Stimulated activated CD4-positive, alpha-beta T cell treated with anti-CD3 and anti-CD28 coated beads, Interleukin-4, amount 100 ng/mL, for 48 hours (primary cell): ENCODE measurements at regions not wholly inside any gene's neighbourhood (a gene's known extent, or its start where the extent isn't known, plus 50 kb on each side); places are given as distances from the start of the nearest gene placed in this dataset.
"Not testable (repeated sequence)": the region's sequence is repeated elsewhere in the genome, so short reads cannot be mapped to it uniquely, and the experiment has no call there.

Source experiments
- DNase-seq, 2 donors: peaks; one replicate each; pipeline ENCODE4 v3.0.0-alpha.2; 2020; ENCODE audit warnings: low read depth in 2 of 2

DNA sequence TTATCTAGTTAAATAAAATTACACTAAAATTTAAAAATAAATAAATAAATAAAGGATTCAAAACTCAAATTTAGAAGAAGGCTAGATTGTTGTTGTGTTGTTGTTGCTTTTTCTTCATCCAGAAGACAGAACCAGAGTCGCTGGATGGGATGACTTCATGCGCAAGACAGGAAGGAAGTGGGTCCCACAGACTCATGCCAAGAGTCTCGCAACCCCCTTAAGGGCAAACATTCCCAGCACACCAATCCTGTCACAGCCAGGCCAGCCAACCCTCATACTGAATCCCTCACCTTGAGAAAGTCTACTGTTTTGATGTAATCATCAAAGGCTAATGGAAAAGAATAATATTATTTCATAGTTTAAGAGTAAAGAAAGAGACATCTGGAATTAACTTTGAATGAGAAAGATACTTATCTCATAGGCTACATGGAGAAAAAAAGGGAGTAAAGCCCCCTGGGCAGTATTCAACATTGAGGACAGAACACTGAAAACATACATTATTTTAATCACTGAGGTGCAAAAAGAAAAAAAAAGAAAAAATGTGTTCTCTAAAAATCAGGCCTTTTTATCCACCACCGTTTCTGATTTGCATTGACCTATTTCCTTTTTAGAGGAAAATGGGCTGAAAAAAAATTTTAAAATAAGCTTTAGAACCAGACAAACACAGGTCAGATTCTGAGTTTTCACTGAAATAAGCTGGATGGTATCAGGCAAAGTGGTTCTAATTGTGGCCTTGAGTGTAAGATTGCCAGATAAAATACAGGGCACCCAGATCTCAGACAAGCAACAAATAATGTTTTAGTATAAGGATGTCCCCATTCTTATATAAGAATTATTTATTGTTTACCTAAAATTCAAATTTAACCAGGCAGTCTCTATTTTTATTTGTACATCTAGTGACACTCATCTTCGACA, 826.5 kb downstream of the TNS3 start:
- DNase-seq: no peak

- no peak for DNase-seq
These were observed 827.7 kb downstream of the TNS3 start for GRCh38 chr7:46754140-46754720.

DNA sequence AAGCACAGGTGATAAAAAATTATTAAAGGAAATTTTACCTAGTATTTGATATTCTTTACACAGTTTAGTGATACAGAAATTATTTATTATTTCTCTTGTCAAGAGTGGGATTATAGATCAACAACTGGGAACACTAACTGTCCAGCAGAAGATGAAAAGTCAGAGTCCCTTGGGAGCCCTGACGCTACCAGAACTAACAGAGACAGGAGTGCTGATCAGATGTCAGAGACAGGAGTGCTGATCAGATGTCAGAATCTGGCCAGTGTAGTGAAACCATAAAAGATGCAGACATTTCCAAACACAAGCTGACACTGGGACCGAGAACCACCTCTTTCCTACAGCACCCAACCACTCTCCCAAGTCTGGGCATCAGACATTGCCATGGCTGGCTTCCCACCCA, 828.2 kb downstream of the TNS3 start:
- DNase-seq: no peak

DNA sequence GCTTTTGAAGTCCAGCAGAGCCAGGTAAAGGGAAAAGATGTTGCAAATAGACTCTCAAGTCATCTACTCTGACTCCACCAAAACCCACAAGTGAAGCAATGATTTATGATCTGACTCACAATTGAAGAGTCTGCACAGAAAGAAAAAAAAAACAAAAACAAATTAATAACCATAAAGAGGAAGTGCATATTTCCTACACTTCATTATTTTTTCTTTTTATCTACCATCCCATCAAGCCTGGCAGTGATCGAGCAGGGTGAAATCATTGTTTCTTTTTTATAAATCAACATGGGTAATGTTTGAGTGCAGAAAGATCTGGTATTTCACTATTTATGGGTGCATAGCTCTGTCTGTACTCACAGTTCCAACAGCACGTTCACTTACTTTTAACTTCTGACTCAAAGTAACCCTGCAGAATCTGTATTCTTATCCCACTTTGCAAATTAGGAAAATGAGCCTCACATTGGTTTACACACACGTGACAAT, 829.0 kb downstream of the TNS3 start:
- no peak for DNase-seq

DNA sequence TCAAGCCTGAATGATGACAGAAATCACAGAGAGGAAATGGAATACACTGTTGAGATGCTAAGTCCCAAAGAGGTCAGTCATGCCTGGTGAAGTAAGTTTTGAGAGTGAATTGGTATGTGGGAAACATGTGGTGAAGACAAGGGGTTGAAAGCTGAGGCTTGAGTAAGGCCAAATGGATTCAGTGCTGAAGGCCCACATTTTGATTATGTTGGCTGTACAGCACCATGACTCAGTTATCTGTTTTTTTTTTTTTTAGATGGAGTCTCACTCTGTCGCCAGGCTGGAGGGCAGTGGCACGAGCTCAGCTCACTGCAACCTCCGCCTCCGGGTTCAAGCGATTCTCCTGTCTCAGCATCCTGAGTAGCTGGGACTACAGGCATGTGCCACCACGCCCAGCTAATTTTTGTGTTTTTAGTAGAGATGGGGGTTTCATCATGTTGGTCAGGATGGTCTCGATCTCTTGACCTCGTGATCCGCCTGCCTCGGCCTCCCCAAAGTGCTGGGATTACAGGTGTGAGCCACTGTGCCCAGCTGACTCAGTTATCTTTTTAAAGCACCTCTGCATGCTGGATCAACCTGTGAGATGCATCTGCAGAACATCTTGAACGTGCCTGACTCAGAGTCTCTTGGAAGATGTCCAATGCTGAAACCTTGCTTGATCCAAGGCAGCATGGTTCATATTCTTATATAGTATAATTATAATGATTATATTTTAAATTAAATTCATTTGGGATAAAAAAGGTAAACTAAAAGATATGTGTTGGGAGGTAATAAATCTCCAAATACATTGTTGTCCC, 829.8 kb downstream of the TNS3 start:
- DNase-seq: not testable (repeated sequence)

DNA sequence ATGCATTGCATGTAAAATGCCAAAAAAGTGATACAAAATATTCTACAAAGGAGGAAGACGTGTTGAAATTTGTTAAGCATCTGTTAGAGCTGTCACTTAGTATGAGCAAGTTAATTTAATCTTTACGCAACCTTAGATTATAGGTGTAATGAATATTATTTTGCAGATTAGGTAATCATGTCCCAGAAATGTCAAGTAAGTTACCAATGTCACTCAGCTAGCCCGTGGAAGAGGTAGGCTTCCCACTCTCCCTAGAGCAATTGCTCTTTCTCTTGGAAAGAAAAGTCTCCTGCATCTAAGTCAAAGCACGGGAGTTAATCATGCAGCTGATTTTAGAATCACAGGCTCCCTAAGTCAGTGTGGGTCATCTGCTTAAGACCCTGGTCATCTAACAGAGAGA, 830.4 kb upstream of the IGFBP3 start:
- DNase-seq: no peak

DNA sequence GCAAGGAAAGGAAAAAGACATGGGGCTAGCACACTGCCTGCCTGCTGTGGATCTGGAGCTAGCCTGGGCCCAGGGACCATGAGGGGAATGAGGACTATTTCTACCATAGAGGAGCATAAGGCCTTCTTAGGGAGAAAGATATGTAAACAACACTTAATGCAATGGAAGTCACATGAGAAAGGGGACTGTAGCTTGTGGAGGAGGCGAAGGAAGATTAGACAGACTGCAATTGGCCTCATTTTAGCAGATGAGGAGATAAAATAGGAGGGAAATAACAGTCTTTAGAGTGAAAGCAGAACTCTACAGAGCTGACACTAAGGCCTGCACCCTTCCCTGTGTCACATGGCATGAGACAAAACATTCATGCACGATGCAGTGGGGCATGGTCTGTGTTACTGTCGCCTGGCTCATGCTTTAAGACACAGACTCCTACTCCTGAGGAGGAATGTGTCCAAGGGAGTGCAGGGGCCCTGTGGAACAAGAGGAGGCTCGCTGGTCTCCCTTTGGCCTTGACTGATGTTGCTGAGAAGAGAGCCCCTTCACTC, 829.3 kb upstream of the IGFBP3 start:
- DNase-seq: no peak

- DNase-seq: no peak
These were observed 827.0 kb upstream of the IGFBP3 start for GRCh38 chr7:46747869-46748576.

- DNase-seq: no peak
These were observed 825.9 kb upstream of the IGFBP3 start for GRCh38 chr7:46746695-46747687.

GRCh38 chr7:46745707-46746090, 824.6 kb upstream of the IGFBP3 start:
- no peak for DNase-seq

DNA sequence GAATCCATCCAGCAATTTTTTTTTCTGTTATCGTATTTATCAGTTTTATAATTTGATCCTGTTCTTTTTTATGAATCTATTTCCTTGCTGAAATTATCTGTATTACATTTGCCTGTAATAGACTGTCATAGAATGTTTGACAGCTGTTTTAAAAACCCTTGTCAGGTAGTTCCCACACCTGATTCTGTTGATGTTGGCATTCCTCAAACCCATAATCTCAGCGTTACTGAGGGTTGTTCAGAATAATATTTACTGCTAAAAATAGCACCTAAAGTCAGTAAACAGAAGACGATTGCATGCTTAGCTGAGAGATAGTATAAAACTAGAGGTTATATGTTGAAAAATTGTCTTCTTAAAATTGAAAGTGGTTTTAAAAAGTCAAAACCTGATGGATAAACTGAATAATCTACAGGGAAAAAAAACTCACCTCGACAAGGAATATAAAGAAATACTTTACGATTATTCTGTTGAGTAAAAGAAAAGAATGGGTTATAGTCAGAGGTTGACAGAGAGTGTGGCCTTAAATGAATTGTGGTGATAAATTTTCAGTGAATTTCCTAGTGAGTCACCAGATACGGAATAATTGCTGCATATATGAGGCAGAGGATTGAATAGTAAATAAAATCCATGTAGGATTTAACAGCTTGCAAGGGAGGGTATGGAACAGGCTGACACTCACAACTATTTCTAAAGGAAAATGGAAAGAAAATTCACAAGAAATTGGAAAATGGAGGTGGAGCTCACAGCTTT, 824.1 kb upstream of the IGFBP3 start:
- no peak for DNase-seq

GRCh38 chr7:46742601-46743000, 821.5 kb upstream of the IGFBP3 start:
- DNase-seq: no peak

DNA sequence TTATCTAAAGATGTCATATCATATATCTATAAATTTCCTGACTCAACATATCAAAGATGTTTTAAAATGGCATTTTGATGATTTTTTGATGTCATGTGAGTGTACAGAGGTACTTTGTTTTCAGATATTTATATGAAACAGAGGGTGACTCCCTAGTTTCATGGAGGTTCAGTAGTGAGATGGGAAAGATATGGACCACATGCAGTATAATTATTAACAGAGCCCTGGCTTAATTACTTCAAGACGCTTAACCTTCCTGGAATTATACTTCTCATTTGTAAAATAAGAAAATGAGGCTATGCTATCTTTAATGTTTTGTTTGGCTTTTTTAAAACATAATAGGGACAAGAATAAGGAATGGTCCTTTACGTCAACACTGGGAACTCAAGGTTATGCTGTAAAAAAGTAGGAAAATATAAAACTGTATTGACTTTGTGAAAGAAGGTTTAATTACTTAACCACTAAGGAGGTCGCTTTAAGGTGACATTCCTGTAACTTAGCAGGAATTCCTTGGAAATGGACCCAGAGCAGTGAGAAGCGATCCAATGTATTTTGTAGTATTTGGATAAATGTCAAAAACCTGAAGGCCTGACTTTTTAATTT, 821.0 kb upstream of the IGFBP3 start:
- no peak for DNase-seq

DNA sequence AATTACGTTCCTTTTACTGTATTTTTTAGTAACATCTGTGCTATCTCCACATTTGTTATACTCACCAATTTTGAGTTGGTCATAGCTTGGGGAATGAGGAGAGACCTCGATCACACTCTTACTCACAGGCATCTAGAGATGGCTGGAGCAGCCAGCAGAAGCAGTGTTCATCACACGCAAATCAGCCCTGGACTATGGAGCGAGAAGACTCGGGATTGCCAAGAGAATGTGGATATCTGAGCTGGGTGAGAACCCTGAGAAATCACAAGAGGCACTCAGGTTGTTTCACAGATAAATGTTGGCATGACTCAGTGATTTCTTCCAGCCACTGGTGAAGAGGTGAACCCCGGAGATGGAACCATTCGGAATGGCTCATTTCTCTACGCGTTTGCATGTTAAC, 820.1 kb upstream of the IGFBP3 start:
- no peak for DNase-seq

DNA sequence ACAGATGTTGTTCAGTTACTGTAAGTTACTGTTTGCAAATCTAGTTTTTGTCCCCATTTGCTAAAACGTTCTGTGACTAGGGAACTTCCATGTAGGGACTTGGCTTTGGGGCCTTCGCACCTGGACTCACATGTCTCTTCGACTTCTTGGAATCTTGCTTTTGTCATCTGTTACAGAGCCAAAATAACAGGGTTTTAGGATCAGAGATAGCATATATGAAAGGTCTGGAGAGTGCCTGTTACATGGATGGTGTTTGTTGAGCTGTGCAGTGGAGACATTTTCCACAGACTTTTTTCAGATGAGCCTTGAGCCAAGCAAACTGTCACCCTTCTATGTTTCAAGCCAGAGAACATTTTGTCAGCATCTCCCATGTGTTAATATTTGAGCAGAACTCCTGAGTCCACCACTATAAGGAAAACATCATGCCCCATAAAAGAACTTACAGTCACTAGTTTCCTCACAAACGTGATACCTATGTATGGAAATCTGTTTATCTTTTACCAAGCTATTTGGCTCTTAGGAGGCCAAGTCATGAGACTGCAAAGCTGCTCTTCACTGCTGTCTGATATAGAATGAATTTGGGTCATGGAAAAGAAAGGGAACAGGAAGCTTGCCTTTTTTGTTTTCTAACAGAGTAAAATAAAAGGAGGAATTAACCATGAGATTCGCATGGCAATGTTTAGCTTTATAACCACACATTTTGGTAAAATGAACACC, 818.6 kb upstream of the IGFBP3 start:
- no peak for DNase-seq

DNA sequence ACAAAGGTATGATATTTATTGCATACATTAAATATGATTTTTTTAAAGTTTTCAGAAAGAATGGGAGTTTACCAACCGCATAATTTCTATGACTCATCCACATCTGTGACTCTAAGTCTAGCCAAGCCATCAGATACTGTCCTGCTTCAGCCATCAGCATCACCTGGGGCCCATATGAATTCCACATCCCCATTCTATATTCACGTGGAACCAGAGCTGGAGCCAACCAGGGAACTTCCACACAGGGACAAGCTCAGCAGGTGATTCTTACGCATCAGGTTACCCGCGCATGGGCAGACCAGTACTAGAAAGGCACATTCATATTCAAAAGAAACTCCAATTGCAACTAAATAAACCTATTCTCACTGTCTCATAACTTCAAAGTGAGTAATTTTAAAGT, 817.7 kb upstream of the IGFBP3 start:
- DNase-seq: no peak

DNA sequence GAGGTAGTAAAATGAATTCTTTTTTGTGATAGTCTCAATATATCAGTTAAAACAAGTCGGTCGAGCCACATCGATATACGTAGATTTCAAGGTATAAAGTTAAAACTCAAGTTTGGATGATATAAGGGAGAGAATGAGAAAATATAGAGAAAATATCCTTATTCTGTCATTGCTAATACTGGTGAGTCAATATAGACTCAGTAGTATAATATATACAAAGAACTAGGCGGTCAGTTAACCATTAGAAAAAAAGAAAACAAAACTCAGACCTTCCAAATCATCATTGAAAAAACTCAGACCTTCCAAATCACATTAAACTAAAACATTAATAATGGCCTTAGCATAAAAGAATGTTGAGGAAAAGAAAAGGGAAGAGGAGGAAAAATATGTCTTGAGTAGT, 817.1 kb upstream of the IGFBP3 start:
- no peak for DNase-seq

- no peak for DNase-seq
These were observed 804.8 kb upstream of the IGFBP3 start for GRCh38 chr7:46725838-46726237.

- DNase-seq: no peak
These were observed 804.1 kb upstream of the IGFBP3 start for GRCh38 chr7:46725136-46725535.
